ENCODE measurements at regions not wholly inside any gene's neighbourhood (a gene's known extent, or its start where the extent isn't known, plus 50 kb on each side); places are given as distances from the start of the nearest gene placed in this dataset.
"Not testable (repeated sequence)": the region's sequence is repeated elsewhere in the genome, so short reads cannot be mapped to it uniquely, and the experiment has no call there.

GRCh38 chr10:81251457-81252115 is 623.4 kb upstream of the NRG3 start:
- Histone ChIP-seq H3K4me3 (no peak overlapping the region), H3K27me3 (no peaks in the 10 kb centered on the region), H3K36me3 (no peaks in the 10 kb centered on the region), H3K9me3 (no peaks in the 10 kb centered on the region), H3K4me1 (no peaks in the 10 kb centered on the region), H3K27ac (no peak overlapping the region)
- TF ChIP-seq POLR2A (IDR thresholded peaks at IDR 0.05) (no peak), CTCF (IDR thresholded peaks at IDR 0.05) (no peak)
- no peak for DNase-seq

GRCh38 chr10:81264991-81265390 is 610.0 kb upstream of the NRG3 start:
- not testable (repeated sequence) for H3K9me3 ChIP-seq, H3K27ac ChIP-seq, H3K4me1 ChIP-seq, H3K36me3 ChIP-seq, H3K27me3 ChIP-seq, H3K4me3 ChIP-seq, DNase-seq

- Histone ChIP-seq H3K9me3 (no peaks in the 10 kb centered on the region), H3K27ac (no peak overlapping the region), H3K4me1 (no peaks in the 10 kb centered on the region), H3K4me3 (no peak overlapping the region), H3K36me3 (no peaks in the 10 kb centered on the region), H3K27me3 (no peaks in the 10 kb centered on the region)
- DNase-seq = no peak
- TF ChIP-seq CTCF (IDR thresholded peaks at IDR 0.05) (no peak), POLR2A (IDR thresholded peaks at IDR 0.05) (no peak)
Measured at GRCh38 chr10:81270051-81270450, 604.9 kb upstream of the NRG3 start.

- H3K36me3 ChIP-seq = no peaks in the 10 kb centered on the region
- DNase-seq = no peak
Measured at GRCh38 chr10:81280497-81281479, 594.2 kb upstream of the NRG3 start.

GRCh38 chr10:81288544-81288943 is 586.5 kb upstream of the NRG3 start:
- Histone ChIP-seq H3K9me3 (peaks cover 0 to 3% (median 0%) of the 10 kb centered on the region in 4 donors), H3K27me3 (no peaks in the 10 kb centered on the region), H3K27ac (no peak overlapping the region), H3K36me3 (no peaks in the 10 kb centered on the region), H3K4me1 (no peaks in the 10 kb centered on the region), H3K4me3 (no peak overlapping the region)
- TF ChIP-seq POLR2A (IDR thresholded peaks at IDR 0.05) (no peak), CTCF (IDR thresholded peaks at IDR 0.05) (no peak)
- DNase-seq = no peak

More at GRCh38 chr10:81280497-81281479, 594.2 kb upstream of the NRG3 start:
- Histone ChIP-seq H3K4me3 (no peak overlapping the region), H3K9me3 (no peaks in the 10 kb centered on the region), H3K4me1 (no peaks in the 10 kb centered on the region), H3K27me3 (no peaks in the 10 kb centered on the region), H3K27ac (no peak overlapping the region)
- TF ChIP-seq CTCF (IDR thresholded peaks at IDR 0.05) (no peak), POLR2A (IDR thresholded peaks at IDR 0.05) (no peak)

- H3K4me3 ChIP-seq = no peak overlapping the region
- TF ChIP-seq POLR2A (IDR thresholded peaks at IDR 0.05) (no peak), CTCF (IDR thresholded peaks at IDR 0.05) (no peak)
- no peaks in the 10 kb centered on the region for H3K4me1 ChIP-seq
- DNase-seq = no peak
- no peaks in the 10 kb centered on the region for H3K36me3 ChIP-seq
- H3K27ac ChIP-seq = no peak overlapping the region
- no peaks in the 10 kb centered on the region for H3K9me3 ChIP-seq
- no peaks in the 10 kb centered on the region for H3K27me3 ChIP-seq
Measured at GRCh38 chr10:81297292-81297691, 577.7 kb upstream of the NRG3 start.
